ENCODE measurements at regions not wholly inside any gene's neighbourhood (a gene's known extent, or its start where the extent isn't known, plus 50 kb on each side); places are given as distances from the start of the nearest gene placed in this dataset.

GRCh38 chr7:142377567-142377966 lies 119.7 kb upstream of the PRSS58 start:
- TF ChIP-seq ZFX (IDR thresholded peaks at IDR 0.05; ENCODE audit: borderline replicate concordance) (no peak), CTCF (IDR thresholded peaks at IDR 0.05) (no peak)

Data from 22Rv1 (cell line).